ENCODE measurements at regions not wholly inside any gene's neighbourhood (a gene's known extent, or its start where the extent isn't known, plus 50 kb on each side); places are given as distances from the start of the nearest gene placed in this dataset.

GRCh38 chr12:11998944-11999315, 71.8 kb upstream of the BCL2L14 start:
- Histone ChIP-seq H3K9ac (no peak overlapping the region), H3K36me3 (replicated peaks in 1 of 2; ENCODE audit: control insufficient read depth in 1 of 2, insufficient read depth in 2 of 2, low read length in 1 of 2) (no peaks in the 10 kb centered on the region), H4K20me1 (ENCODE audit: insufficient read depth) (no peaks in the 10 kb centered on the region), H3F3A (replicated peaks; ENCODE audit: insufficient read depth) (no peaks in the 10 kb centered on the region), H3K9me3 (no peaks in the 10 kb centered on the region), H3K27me3 (ENCODE audit: insufficient read depth) (no peaks in the 10 kb centered on the region), H3K4me3 (ENCODE audit: low read depth in 2 of 2, low read length in 1 of 2) (no peak overlapping the region), H2AFZ (ENCODE audit: low read depth) (no peak overlapping the region), H3K4me2 (no peak overlapping the region), H3K27ac (ENCODE audit: low read depth in 2 of 2, low read length in 1 of 2) (no peak overlapping the region), H3K4me1 (ENCODE audit: control insufficient read depth in 1 of 2, insufficient read depth in 2 of 2, low read depth in 1 of 2, low read length in 1 of 2) (no peaks in the 10 kb centered on the region), H3K9me2 (no peaks in the 10 kb centered on the region), H3K79me2 (ENCODE audit: insufficient read depth) (no peaks in the 10 kb centered on the region)
- ChIA-PET POLR2A (no interaction called here), CTCF (no interaction called here)
- no peak for TF ChIP-seq POLR2AphosphoS5 (IDR thresholded peaks at IDR 0.05; ENCODE audit: low read depth, low read length)
- no peak for TF ChIP-seq FOXJ3 (CRISPR knock-in tag; IDR thresholded peaks at IDR 0.05)
- TF ChIP-seq EZH2phosphoT487 (IDR thresholded peaks at IDR 0.05; ENCODE audit: borderline replicate concordance, low read depth) = no peak
- no peak for TF ChIP-seq RFX5 (IDR thresholded peaks at IDR 0.05; ENCODE audit: low read length)
- no peak for TF ChIP-seq NFIC (IDR thresholded peaks at IDR 0.05; ENCODE audit: borderline replicate concordance)
- TF ChIP-seq MEF2A (IDR thresholded peaks at IDR 0.05; ENCODE audit: borderline replicate concordance, low read depth) = no peak
- TF ChIP-seq, protein P1, sequence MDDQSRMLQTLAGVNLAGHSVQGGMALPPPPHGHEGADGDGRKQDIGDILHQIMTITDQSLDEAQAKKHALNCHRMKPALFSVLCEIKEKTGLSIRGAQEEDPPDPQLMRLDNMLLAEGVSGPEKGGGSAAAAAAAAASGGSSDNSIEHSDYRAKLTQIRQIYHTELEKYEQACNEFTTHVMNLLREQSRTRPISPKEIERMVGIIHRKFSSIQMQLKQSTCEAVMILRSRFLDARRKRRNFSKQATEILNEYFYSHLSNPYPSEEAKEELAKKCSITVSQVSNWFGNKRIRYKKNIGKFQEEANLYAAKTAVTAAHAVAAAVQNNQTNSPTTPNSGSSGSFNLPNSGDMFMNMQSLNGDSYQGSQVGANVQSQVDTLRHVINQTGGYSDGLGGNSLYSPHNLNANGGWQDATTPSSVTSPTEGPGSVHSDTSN (IDR thresholded peaks at IDR 0.05) = no peak
- no peak for TF ChIP-seq RCOR1 (IDR thresholded peaks at IDR 0.05; ENCODE audit: low read length)
- TF ChIP-seq JUND (IDR thresholded peaks at IDR 0.05) = no peak
- TF ChIP-seq GABPA (IDR thresholded peaks at IDR 0.05; ENCODE audit: low read depth) = no peak
- no peak for TF ChIP-seq FOSL2 (IDR thresholded peaks at IDR 0.05; ENCODE audit: borderline replicate concordance, low read depth)
- no peak for TF ChIP-seq ELF1 (IDR thresholded peaks at IDR 0.05)
- TF ChIP-seq EP300 (IDR thresholded peaks at IDR 0.05; ENCODE audit: borderline replicate concordance in 1 of 2, low read depth in 1 of 2, low read length in 1 of 2) = no peak
- TF ChIP-seq GATA2 (CRISPR knock-in tag; IDR thresholded peaks at IDR 0.05) = no peak
- no peak for TF ChIP-seq MXI1 (IDR thresholded peaks at IDR 0.05; ENCODE audit: low read depth, low read length)
- 31% methylated on average over 1 of the region's 1 CpG for WGBS (ENCODE audit: low lambda C conversion rate)
- DNase-seq = no peak

DNA sequence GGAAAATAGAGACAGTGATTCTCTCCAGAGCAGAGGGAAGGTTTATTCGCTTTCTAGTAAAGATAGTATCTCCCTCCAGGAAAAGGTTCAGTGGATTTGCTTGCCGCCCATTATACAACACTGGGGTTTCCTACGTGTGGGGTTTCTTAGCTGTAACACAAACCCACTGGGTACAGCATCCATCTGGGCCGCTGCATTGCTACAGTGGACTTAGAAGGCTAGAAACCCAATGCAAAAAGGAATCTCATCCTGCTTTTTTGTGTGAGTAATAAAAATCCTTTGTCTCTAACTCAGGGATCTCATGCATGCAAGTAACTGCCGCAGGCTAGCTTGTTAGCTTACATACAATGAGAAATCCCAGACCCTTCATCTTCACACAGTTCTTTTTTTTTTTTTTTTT, 67.1 kb upstream of the BCL2L14 start:
- H3K36me3 ChIP-seq (replicated peaks in 1 of 2; ENCODE audit: control insufficient read depth in 1 of 2, insufficient read depth in 2 of 2, low read length in 1 of 2) = no peaks in the 10 kb centered on the region
- no peak overlapping the region for H3K4me2 ChIP-seq
- no peak overlapping the region for H3K9ac ChIP-seq
- no peaks in the 10 kb centered on the region for H3K27me3 ChIP-seq (ENCODE audit: insufficient read depth)
- H2AFZ ChIP-seq (ENCODE audit: low read depth) = no peak overlapping the region
- peaks cover 0 to 6% of the 10 kb centered on the region in 2 experiments; a peak in 1 of 4 replicates for H3K4me1 ChIP-seq (ENCODE audit: control insufficient read depth in 1 of 2, insufficient read depth in 2 of 2, low read depth in 1 of 2, low read length in 1 of 2)
- H3K4me3 ChIP-seq (ENCODE audit: low read depth in 2 of 2, low read length in 1 of 2) = no peak overlapping the region
- H3K79me2 ChIP-seq (ENCODE audit: insufficient read depth) = no peaks in the 10 kb centered on the region
- DNase-seq = peak; percentile 39
- no peaks in the 10 kb centered on the region for H3K9me2 ChIP-seq
- ChIA-PET POLR2A (no interaction called here), CTCF (no interaction called here)
- WGBS (ENCODE audit: low lambda C conversion rate) = 71% methylated on average over 5 of the region's 5 CpGs
- H3K27ac ChIP-seq (ENCODE audit: low read depth in 2 of 2, low read length in 1 of 2) = no peak overlapping the region
- no peaks in the 10 kb centered on the region for H3K9me3 ChIP-seq
- H4K20me1 ChIP-seq (ENCODE audit: insufficient read depth) = no peaks in the 10 kb centered on the region
- no peaks in the 10 kb centered on the region for H3F3A ChIP-seq (replicated peaks; ENCODE audit: insufficient read depth)
- TF ChIP-seq FOSL2 (IDR thresholded peaks at IDR 0.05; ENCODE audit: borderline replicate concordance, low read depth) (no peak), GATA2 (CRISPR knock-in tag; IDR thresholded peaks at IDR 0.05) (no peak), RXRA (IDR thresholded peaks at IDR 0.05; ENCODE audit: borderline replicate concordance, low read depth) (no peak), IRF3 (IDR thresholded peaks at IDR 0.05; ENCODE audit: low read depth, low read length) (no peak), FOXJ3 (CRISPR knock-in tag; IDR thresholded peaks at IDR 0.05) (no peak), MEF2A (IDR thresholded peaks at IDR 0.05; ENCODE audit: borderline replicate concordance, low read depth) (no peak), CTCF (IDR thresholded peaks at IDR 0.05) (no peak), NFIC (IDR thresholded peaks at IDR 0.05; ENCODE audit: borderline replicate concordance) (no peak)
- TF ChIP-seq, protein P1 (IDR thresholded peaks at IDR 0.05) = no peak
- TF ChIP-seq, protein P2, sequence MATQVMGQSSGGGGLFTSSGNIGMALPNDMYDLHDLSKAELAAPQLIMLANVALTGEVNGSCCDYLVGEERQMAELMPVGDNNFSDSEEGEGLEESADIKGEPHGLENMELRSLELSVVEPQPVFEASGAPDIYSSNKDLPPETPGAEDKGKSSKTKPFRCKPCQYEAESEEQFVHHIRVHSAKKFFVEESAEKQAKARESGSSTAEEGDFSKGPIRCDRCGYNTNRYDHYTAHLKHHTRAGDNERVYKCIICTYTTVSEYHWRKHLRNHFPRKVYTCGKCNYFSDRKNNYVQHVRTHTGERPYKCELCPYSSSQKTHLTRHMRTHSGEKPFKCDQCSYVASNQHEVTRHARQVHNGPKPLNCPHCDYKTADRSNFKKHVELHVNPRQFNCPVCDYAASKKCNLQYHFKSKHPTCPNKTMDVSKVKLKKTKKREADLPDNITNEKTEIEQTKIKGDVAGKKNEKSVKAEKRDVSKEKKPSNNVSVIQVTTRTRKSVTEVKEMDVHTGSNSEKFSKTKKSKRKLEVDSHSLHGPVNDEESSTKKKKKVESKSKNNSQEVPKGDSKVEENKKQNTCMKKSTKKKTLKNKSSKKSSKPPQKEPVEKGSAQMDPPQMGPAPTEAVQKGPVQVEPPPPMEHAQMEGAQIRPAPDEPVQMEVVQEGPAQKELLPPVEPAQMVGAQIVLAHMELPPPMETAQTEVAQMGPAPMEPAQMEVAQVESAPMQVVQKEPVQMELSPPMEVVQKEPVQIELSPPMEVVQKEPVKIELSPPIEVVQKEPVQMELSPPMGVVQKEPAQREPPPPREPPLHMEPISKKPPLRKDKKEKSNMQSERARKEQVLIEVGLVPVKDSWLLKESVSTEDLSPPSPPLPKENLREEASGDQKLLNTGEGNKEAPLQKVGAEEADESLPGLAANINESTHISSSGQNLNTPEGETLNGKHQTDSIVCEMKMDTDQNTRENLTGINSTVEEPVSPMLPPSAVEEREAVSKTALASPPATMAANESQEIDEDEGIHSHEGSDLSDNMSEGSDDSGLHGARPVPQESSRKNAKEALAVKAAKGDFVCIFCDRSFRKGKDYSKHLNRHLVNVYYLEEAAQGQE (IDR thresholded peaks at IDR 0.05; ENCODE audit: low read depth, low read length) = no peak
- TF ChIP-seq, protein P3, sequence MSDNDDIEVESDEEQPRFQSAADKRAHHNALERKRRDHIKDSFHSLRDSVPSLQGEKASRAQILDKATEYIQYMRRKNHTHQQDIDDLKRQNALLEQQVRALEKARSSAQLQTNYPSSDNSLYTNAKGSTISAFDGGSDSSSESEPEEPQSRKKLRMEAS (IDR thresholded peaks at IDR 0.05; ENCODE audit: low read depth) = no peak
